Iris pigment epithelial cell (primary cell): ENCODE measurements at regions not wholly inside any gene's neighbourhood (a gene's known extent, or its start where the extent isn't known, plus 50 kb on each side); places are given as distances from the start of the nearest gene placed in this dataset.
"Not testable (repeated sequence)": the region's sequence is repeated elsewhere in the genome, so short reads cannot be mapped to it uniquely, and the experiment has no call there.

ENCODE experiments used
- DNase-seq: peaks from one replicate; pipeline ENCODE4 v3.0.0-alpha.2; 2011; ENCODE audit warnings: low read depth

- DNase-seq = no peak
Measured at GRCh38 chr12:33187409-33187808, 252.2 kb downstream of the SYT10 start.

- DNase-seq = no peak
Measured at GRCh38 chr12:33184161-33184560, 255.5 kb downstream of the SYT10 start.

GRCh38 chr12:33182485-33182884 is 257.1 kb downstream of the SYT10 start:
- DNase-seq = no peak

- DNase-seq = no peak
Measured at GRCh38 chr12:33180918-33181317, 258.7 kb downstream of the SYT10 start.

- DNase-seq = not testable (repeated sequence)
Measured at GRCh38 chr12:33166260-33166659, 269.7 kb upstream of the PKP2 start.

GRCh38 chr12:33156042-33156441 is 259.5 kb upstream of the PKP2 start:
- no peak for DNase-seq

- not testable (repeated sequence) for DNase-seq
Measured at GRCh38 chr12:33147292-33147691, 250.7 kb upstream of the PKP2 start.

GRCh38 chr12:33129500-33129899 is 232.9 kb upstream of the PKP2 start:
- DNase-seq = no peak

- no peak for DNase-seq
Measured at GRCh38 chr12:33125755-33126154, 229.2 kb upstream of the PKP2 start.

- DNase-seq = no peak
Measured at GRCh38 chr12:33116284-33116683, 219.7 kb upstream of the PKP2 start.

- DNase-seq = no peak
Measured at GRCh38 chr12:33115716-33116115, 219.1 kb upstream of the PKP2 start.

GRCh38 chr12:33111850-33112249 is 215.3 kb upstream of the PKP2 start:
- no peak for DNase-seq

GRCh38 chr12:33107827-33108226 is 211.2 kb upstream of the PKP2 start:
- DNase-seq = not testable (repeated sequence)

GRCh38 chr12:33093534-33093933 is 197.0 kb upstream of the PKP2 start:
- DNase-seq = no peak

- DNase-seq = not testable (repeated sequence)
Measured at GRCh38 chr12:33087876-33088275, 191.3 kb upstream of the PKP2 start.

GRCh38 chr12:33076401-33076800 is 179.8 kb upstream of the PKP2 start:
- not testable (repeated sequence) for DNase-seq

- not testable (repeated sequence) for DNase-seq
Measured at GRCh38 chr12:33075130-33075766, 178.7 kb upstream of the PKP2 start.

GRCh38 chr12:33061844-33062243 is 165.3 kb upstream of the PKP2 start:
- DNase-seq = no peak

- no peak for DNase-seq
Measured at GRCh38 chr12:33054371-33054770, 157.8 kb upstream of the PKP2 start.

- no peak for DNase-seq
Measured at GRCh38 chr12:33052141-33053051, 155.8 kb upstream of the PKP2 start.

GRCh38 chr12:33047666-33048065 is 151.1 kb upstream of the PKP2 start:
- DNase-seq = no peak

- no peak for DNase-seq
Measured at GRCh38 chr12:33044447-33044846, 147.9 kb upstream of the PKP2 start.

GRCh38 chr12:33041562-33041961 is 145.0 kb upstream of the PKP2 start:
- no peak for DNase-seq
